A673 (cell line): ENCODE measurements at regions not wholly inside any gene's neighbourhood (a gene's known extent, or its start where the extent isn't known, plus 50 kb on each side); places are given as distances from the start of the nearest gene placed in this dataset.

Experiments used
- EZH2 ChIP-seq: fragments of 200-600 bp; sonication (generic); IDR thresholded peaks from 2 replicates; pipeline ENCODE4 v1.6.1; 2017; ENCODE audit warnings: borderline replicate concordance, low read depth, mild to moderate bottlenecking, mixed read lengths, antibody characterized with exemption, low read length; ENCODE audit not compliant: poor library complexity, severe bottlenecking
- TF ChIP-seq, protein P1 (sequence below): fragments of 300-800, 200-600 bp; sonication (generic); conservative IDR thresholded peaks from 2 replicates; pipeline ENCODE4 v1.5.1; 2017; ENCODE audit warnings: low read depth, mild to moderate bottlenecking, antibody characterized with exemption, low read length, moderate library complexity, mixed read lengths

DNA sequence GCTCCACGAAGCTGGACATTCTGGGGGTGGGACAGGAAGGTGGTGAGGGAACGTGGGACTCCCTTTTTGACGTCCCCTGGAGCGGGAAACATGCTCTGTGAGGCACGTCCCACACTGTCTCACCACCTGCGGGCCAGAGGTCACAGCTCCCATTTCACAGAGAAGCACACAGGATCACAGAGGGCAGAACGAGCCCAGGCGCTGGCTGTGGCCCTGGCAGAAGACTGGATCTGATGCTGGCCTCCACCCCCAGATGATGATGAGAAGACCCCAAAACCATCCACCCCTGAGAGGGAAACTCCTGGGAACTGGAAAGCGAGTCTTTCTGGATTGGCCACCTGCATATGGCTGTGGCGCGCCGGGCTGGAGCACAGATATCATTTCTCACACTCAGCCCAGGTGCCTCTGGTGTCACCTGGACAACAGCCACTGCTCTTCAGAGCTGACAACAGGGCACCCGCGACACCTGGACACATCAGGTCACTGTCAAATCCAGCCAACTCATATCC, 216.2 kb downstream of the TUBA3C start:
- TF ChIP-seq, protein P1, sequence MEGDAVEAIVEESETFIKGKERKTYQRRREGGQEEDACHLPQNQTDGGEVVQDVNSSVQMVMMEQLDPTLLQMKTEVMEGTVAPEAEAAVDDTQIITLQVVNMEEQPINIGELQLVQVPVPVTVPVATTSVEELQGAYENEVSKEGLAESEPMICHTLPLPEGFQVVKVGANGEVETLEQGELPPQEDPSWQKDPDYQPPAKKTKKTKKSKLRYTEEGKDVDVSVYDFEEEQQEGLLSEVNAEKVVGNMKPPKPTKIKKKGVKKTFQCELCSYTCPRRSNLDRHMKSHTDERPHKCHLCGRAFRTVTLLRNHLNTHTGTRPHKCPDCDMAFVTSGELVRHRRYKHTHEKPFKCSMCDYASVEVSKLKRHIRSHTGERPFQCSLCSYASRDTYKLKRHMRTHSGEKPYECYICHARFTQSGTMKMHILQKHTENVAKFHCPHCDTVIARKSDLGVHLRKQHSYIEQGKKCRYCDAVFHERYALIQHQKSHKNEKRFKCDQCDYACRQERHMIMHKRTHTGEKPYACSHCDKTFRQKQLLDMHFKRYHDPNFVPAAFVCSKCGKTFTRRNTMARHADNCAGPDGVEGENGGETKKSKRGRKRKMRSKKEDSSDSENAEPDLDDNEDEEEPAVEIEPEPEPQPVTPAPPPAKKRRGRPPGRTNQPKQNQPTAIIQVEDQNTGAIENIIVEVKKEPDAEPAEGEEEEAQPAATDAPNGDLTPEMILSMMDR = no peak
- no peak for TF ChIP-seq EZH2
